ENCODE measurements at regions not wholly inside any gene's neighbourhood (a gene's known extent, or its start where the extent isn't known, plus 50 kb on each side); places are given as distances from the start of the nearest gene placed in this dataset.

GRCh38 chr10:78292982-78293865 lies 259.6 kb downstream of the RPS24 start:
- no peak for TF ChIP-seq CTCF (conservative IDR thresholded peaks at IDR 0.05; ENCODE audit: low read depth, low read length)
- TF ChIP-seq EZH2 (IDR thresholded peaks at IDR 0.05; ENCODE audit: borderline replicate concordance, low read depth, low read length, poor library complexity, severe bottlenecking) = no peak
